Panc1 (cell line): ENCODE measurements at regions not wholly inside any gene's neighbourhood (a gene's known extent, or its start where the extent isn't known, plus 50 kb on each side); places are given as distances from the start of the nearest gene placed in this dataset.

Source experiments
- CTCF ChIP-seq: fragments of 450-650 bp; IDR thresholded peaks from 2 replicates; pipeline ENCODE4 v1.5.1; 2017; ENCODE audit warnings: mild to moderate bottlenecking
- POLR2AphosphoS5 ChIP-seq: IDR thresholded peaks from 2 replicates; pipeline ENCODE4 v1.6.1; 2012; ENCODE audit warnings: mild to moderate bottlenecking, low read depth, low read length, moderate library complexity
- REST ChIP-seq, 2 experiments: IDR thresholded peaks; 2 replicates each; pipeline ENCODE4 v1.6.1; 2011 to 2012; ENCODE audit warnings: low read depth in 2 of 2, control low read depth in 1 of 2, low read length in 1 of 2, mild to moderate bottlenecking in 1 of 2, moderate library complexity in 1 of 2; ENCODE audit not compliant: insufficient read depth in 1 of 2
- SIN3A ChIP-seq: IDR thresholded peaks from 2 replicates; pipeline ENCODE4 v1.6.1; 2012; ENCODE audit warnings: low read depth, mild to moderate bottlenecking, low read length, moderate library complexity, borderline replicate concordance; ENCODE audit not compliant: insufficient read depth
- TCF7L2 ChIP-seq: IDR thresholded peaks from 2 replicates; pipeline ENCODE4 v1.6.1; 2011; ENCODE audit warnings: mild to moderate bottlenecking, low read depth, low read length, inconsistent platforms

GRCh38 chr21:14842601-14843000 is 222.2 kb downstream of the NRIP1 start:
- TF ChIP-seq REST (IDR thresholded peaks at IDR 0.05; ENCODE audit: insufficient read depth in 1 of 2, low read depth in 2 of 2, low read length in 1 of 2): no peak
- no peak for TF ChIP-seq POLR2AphosphoS5
- no peak for TF ChIP-seq CTCF
- TF ChIP-seq SIN3A: no peak
- no peak for TF ChIP-seq TCF7L2
